Coronary artery (tissue), 2 donors: ENCODE measurements at regions not wholly inside any gene's neighbourhood (a gene's known extent, or its start where the extent isn't known, plus 50 kb on each side); places are given as distances from the start of the nearest gene placed in this dataset.
"Not testable (repeated sequence)": the region's sequence is repeated elsewhere in the genome, so short reads cannot be mapped to it uniquely, and the experiment has no call there.

Experiments used
- DNase-seq: peaks from one replicate; pipeline ENCODE4 v3.0.0-alpha.2; 2017; ENCODE audit warnings: low spot score
- H3K27ac ChIP-seq, 2 donors: fragments of 200-600 bp; sonication (generic); one replicate each; pipeline ENCODE4 v1.5.1; 2016 to 2019
- H3K4me3 ChIP-seq: fragments of 200-600 bp; sonication (generic); 2 replicates; pipeline ENCODE4 v1.5.1; 2016; ENCODE audit warnings: mild to moderate bottlenecking, moderate library complexity
- TF ChIP-seq, protein P1 (sequence below): fragments of 200-600 bp; sonication (generic); IDR thresholded peaks from one replicate; pipeline ENCODE4 v1.5.1; 2019; ENCODE audit warnings: antibody characterized with exemption

- DNase-seq: no peak
Observed at GRCh38 chr18:8517276-8517675, 92.0 kb upstream of the RAB12 start.

GRCh38 chr18:8519102-8519501, 90.1 kb upstream of the RAB12 start:
- Histone ChIP-seq H3K27ac (no peak overlapping the region), H3K4me3 (no peak overlapping the region)
- TF ChIP-seq, protein P1, sequence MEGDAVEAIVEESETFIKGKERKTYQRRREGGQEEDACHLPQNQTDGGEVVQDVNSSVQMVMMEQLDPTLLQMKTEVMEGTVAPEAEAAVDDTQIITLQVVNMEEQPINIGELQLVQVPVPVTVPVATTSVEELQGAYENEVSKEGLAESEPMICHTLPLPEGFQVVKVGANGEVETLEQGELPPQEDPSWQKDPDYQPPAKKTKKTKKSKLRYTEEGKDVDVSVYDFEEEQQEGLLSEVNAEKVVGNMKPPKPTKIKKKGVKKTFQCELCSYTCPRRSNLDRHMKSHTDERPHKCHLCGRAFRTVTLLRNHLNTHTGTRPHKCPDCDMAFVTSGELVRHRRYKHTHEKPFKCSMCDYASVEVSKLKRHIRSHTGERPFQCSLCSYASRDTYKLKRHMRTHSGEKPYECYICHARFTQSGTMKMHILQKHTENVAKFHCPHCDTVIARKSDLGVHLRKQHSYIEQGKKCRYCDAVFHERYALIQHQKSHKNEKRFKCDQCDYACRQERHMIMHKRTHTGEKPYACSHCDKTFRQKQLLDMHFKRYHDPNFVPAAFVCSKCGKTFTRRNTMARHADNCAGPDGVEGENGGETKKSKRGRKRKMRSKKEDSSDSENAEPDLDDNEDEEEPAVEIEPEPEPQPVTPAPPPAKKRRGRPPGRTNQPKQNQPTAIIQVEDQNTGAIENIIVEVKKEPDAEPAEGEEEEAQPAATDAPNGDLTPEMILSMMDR: no peak
- DNase-seq: no peak

More at GRCh38 chr18:8517276-8517675, 92.0 kb upstream of the RAB12 start:
- Histone ChIP-seq H3K4me3 (no peak overlapping the region), H3K27ac (no peak overlapping the region)
- TF ChIP-seq, protein P1: no peak

DNA sequence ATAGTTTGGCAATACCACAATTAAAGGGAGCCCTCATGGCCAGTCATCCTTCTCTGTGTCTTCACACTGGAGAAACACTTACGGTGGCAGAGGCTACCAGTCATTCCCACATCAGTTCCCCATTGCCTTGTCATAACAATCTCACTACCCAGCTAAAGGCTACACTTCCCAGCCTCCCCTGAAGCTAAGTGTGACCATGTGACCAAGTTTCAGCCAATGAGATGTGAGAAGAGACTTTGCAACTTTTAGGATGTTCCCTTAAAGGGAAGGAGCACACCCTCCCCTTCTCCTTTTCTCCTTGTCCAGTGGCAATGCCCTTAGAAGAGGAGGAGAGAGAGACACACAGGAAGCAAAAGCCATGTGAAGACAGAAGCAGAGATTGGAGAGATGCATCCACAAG, 89.0 kb upstream of the RAB12 start:
- no peak for DNase-seq
- TF ChIP-seq, protein P1: no peak
- H3K27ac ChIP-seq: no peak overlapping the region
- H3K4me3 ChIP-seq: no peak overlapping the region

DNA sequence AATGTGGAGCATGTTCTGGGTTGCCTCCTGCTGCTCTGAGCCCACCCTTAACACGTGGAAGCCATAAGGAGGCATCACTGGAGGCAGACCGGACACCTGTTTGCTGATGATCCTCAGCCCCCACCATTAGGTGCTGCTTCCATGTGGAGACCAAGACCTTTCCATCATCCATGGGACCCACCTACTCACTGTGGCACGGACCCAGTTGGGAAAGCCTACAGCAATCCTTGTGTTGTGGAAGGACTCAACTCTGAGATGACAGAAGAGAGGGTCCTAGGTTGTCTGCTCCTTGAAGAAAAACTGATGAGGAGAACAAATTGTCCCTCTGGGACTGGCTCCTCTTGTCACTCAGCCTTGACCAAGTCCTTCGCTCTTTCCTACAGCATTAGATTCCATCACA, 86.5 kb upstream of the RAB12 start:
- no peak for DNase-seq
- TF ChIP-seq, protein P1: no peak
- no peak overlapping the region for H3K27ac ChIP-seq
- no peak overlapping the region for H3K4me3 ChIP-seq

DNA sequence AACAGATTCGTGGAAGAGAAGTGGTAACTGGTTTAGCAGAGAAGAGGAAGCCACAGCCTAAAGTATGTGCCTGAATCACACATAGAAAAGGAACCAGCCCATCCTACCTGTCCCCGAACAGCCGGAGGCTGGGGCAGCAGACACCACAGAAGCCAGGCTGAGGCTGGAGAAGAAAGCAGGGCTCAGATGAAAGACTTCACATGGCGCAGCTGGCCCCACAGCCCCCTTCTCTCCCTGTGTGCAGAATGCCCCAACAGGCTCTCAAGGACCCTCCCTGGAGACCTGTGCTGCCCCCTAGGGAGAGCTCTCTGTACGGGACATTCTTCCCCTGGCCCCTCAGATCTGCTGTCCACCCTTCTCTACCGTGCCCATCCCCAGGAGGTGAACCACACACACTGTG, 83.5 kb upstream of the RAB12 start:
- TF ChIP-seq, protein P1: no peak
- DNase-seq: no peak
- Histone ChIP-seq H3K27ac (no peak overlapping the region), H3K4me3 (no peak overlapping the region)

DNA sequence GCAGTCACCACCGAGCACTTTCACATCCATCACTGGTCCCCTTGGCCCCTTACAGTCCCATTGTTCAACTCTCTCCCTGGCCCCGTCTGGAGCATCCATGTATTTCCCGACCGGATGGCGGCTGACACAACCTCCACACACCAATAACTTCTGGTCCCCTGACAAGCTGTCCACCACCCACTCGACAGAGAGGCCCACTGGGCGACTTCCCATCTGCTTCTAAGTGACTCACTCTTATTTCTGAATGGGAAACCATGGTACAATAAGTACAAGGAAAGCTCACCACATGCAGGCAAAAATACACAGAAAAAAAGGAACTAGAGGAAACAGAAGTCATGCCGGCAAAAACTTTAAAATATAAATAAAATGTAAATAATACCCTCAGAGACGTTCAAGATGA, 82.9 kb upstream of the RAB12 start:
- no peak overlapping the region for H3K27ac ChIP-seq
- TF ChIP-seq, protein P1: no peak
- no peak for DNase-seq
- H3K4me3 ChIP-seq: no peak overlapping the region

DNA sequence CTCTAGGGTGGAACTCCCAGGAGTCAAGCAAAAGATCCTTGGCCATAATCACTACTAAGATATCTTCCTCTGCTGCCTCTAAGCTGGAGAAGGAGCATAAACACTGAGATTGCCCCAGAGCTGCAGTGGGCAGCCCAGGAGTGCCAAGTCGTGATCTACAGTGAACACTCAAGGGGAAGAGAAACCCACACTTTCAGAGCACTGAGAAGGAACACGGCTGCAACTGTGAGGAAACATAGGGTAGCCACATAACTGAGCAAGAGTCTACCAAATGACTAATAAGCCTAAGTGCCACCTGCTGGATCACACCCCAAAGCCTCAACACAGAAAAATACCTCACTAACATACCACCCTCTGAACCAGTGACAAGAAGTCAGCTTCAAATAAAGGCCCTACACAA, 79.6 kb upstream of the RAB12 start:
- TF ChIP-seq, protein P1: no peak
- Histone ChIP-seq H3K27ac (no peak overlapping the region), H3K4me3 (no peak overlapping the region)
- DNase-seq: no peak

DNA sequence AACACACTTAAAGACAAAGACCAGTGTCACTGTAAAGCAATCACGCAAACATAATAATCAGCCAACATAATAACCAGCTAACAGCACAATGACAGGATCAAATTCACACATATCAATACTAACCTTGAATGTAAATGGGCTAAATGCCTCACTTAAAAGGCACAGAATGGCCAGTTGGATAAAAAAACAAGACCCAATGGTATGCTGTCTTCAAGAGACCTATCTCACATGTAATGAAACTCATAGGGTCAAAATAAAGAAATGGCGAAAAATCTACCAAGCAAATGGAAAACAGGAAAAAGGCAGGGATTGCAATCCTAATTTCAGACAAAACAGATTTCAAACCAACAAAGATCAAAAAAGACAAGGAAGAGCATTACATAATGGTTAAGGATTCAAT, 78.2 kb upstream of the RAB12 start:
- not testable (repeated sequence) for H3K4me3 ChIP-seq, DNase-seq, H3K27ac ChIP-seq
